Left ventricle myocardium inferior (tissue), 1 donor: ENCODE measurements at regions not wholly inside any gene's neighbourhood (a gene's known extent, or its start where the extent isn't known, plus 50 kb on each side); places are given as distances from the start of the nearest gene placed in this dataset.

Experiments
- DNase-seq: peaks from one replicate; pipeline ENCODE4 v3.0.0-alpha.2; 2020
- H3K27ac ChIP-seq: fragments of 200-600 bp; replicated peaks from 2 replicates; pipeline ENCODE4 v1.8.0; 2021
- H3K27me3 ChIP-seq: fragments of 200-600 bp; 2 replicates; pipeline ENCODE4 v1.8.0; 2021; ENCODE audit warnings: low read depth
- H3K36me3 ChIP-seq: fragments of 200-600 bp; 2 replicates; pipeline ENCODE4 v1.8.0; 2021
- H3K4me1 ChIP-seq: fragments of 200-600 bp; 2 replicates; pipeline ENCODE4 v1.8.0; 2021
- H3K4me3 ChIP-seq: fragments of 200-600 bp; 2 replicates; pipeline ENCODE4 v1.8.0; 2021; ENCODE audit warnings: mild to moderate bottlenecking, moderate library complexity
- H3K9me3 ChIP-seq: fragments of 200-600 bp; replicated peaks from 2 replicates; pipeline ENCODE4 v1.8.0; 2021
- CTCF ChIP-seq: fragments of 200-600 bp; IDR thresholded peaks from 2 replicates; pipeline ENCODE4 v1.8.0; 2021; ENCODE audit warnings: antibody characterized with exemption, mild to moderate bottlenecking, borderline replicate concordance
- intact Hi-C: fragments of 100-400 bp; cut with micrococcal nuclease; formaldehyde crosslinking; loops from one replicate; pipeline ENCODE4 v1.11.0; 2022
- donor health status: DM: no; HTN: yes; CAD: no; lungs with severe emphysema.

- no peak overlapping the region for H3K27ac ChIP-seq
- TF ChIP-seq CTCF, result no peak
- intact Hi-C loops, result no loop called here
Measured at GRCh38 chr10:128701381-128701780, 575.2 kb upstream of the MKI67 start.

GRCh38 chr10:128701837-128702236, 575.6 kb upstream of the MKI67 start:
- DNase-seq, result no peak
- Histone ChIP-seq H3K27me3 (peaks cover 34% of the 10 kb centered on the region), H3K4me1 (no peaks in the 10 kb centered on the region), H3K9me3 (no peaks in the 10 kb centered on the region), H3K36me3 (no peaks in the 10 kb centered on the region), H3K4me3 (no peak overlapping the region), H3K27ac (no peak overlapping the region)
- no peak for TF ChIP-seq CTCF
- intact Hi-C loops, result no loop called here

More at GRCh38 chr10:128701381-128701780, 575.2 kb upstream of the MKI67 start:
- H3K27me3 ChIP-seq, result peaks cover 30% of the 10 kb centered on the region
- no peaks in the 10 kb centered on the region for H3K36me3 ChIP-seq
- no peak overlapping the region for H3K4me3 ChIP-seq
- no peak for DNase-seq
- no peaks in the 10 kb centered on the region for H3K9me3 ChIP-seq
- H3K4me1 ChIP-seq, result no peaks in the 10 kb centered on the region

GRCh38 chr10:128704716-128705115, 578.5 kb upstream of the MKI67 start:
- Histone ChIP-seq H3K36me3 (no peaks in the 10 kb centered on the region), H3K27me3 (peaks cover 29% of the 10 kb centered on the region), H3K9me3 (no peaks in the 10 kb centered on the region), H3K4me3 (no peak overlapping the region), H3K27ac (no peak overlapping the region), H3K4me1 (no peaks in the 10 kb centered on the region)
- DNase-seq, result no peak
- intact Hi-C loops, result no loop called here
- no peak for TF ChIP-seq CTCF

DNA sequence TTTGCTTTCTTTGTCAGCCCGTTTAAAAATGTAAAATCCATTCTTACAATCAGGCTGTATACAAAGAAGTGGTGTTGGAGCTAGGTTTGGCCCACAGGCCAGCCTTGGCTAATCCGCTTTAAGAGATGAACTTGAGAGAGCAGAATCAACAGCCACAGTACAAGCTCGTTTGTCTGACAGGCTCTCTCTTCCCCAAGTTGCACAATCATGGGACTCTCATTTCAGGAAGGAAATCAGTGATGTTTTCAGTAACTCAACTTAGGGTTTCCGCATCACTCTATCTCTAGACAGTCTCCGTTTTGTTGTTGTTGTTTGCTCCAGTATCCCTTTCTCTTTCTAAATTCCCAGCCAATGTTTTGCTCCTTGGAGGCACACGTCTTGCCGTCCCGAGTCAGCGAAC, 582.0 kb upstream of the MKI67 start:
- intact Hi-C loops, result no loop called here
- DNase-seq, result no peak

DNA sequence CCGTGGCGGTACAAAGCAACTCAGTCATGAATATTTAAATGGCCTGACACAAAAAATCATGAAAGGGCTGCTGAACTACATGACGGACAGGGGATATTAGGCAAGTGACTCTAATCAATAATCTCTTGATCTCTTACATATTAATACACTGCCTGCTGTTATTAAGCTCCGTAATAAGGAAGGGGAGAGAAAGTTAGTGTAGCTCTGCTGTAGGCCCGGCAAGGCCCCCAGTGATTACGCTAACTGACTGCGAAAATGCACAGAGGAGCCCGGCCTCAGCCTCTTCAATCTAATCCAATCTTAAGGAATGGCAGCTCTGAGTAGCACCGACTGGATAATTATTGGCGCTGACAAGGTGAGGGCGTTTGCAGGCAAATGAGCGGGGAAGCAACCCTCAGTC, 583.5 kb upstream of the MKI67 start:
- TF ChIP-seq CTCF, result no peak

More for the DNA sequence above, 582.0 kb upstream of the MKI67 start:
- Histone ChIP-seq H3K4me1 (no peaks in the 10 kb centered on the region), H3K27ac (no peak overlapping the region), H3K36me3 (no peaks in the 10 kb centered on the region), H3K27me3 (peaks cover 62% of the 10 kb centered on the region), H3K9me3 (no peaks in the 10 kb centered on the region), H3K4me3 (no peak overlapping the region)
- no peak for TF ChIP-seq CTCF

More for the DNA sequence above, 583.5 kb upstream of the MKI67 start:
- Histone ChIP-seq H3K27ac (no peak overlapping the region), H3K27me3 (peaks cover 59% of the 10 kb centered on the region), H3K4me3 (no peak overlapping the region), H3K4me1 (no peaks in the 10 kb centered on the region), H3K9me3 (no peaks in the 10 kb centered on the region), H3K36me3 (no peaks in the 10 kb centered on the region)
- intact Hi-C loops, result no loop called here
- DNase-seq, result no peak
